ENCODE measurements at regions not wholly inside any gene's neighbourhood (a gene's known extent, or its start where the extent isn't known, plus 50 kb on each side); places are given as distances from the start of the nearest gene placed in this dataset.

- DNase-seq (ENCODE audit: low read depth) = no peak
- H3K4me3 ChIP-seq (ENCODE audit: low read depth, low read length) = no peak overlapping the region
- TF ChIP-seq CTCF (IDR thresholded peaks at IDR 0.05; ENCODE audit: insufficient read depth, low read depth, low read length) = no peak
Observed at GRCh38 chr17:36673068-36673467, 71.7 kb downstream of the MRM1 start.

GRCh38 chr17:36673637-36674277, 72.4 kb downstream of the MRM1 start:
- DNase-seq (ENCODE audit: low read depth) = no peak
- no peak for TF ChIP-seq CTCF (IDR thresholded peaks at IDR 0.05; ENCODE audit: insufficient read depth, low read depth, low read length)

GRCh38 chr17:36674278-36674650, 72.9 kb downstream of the MRM1 start:
- H3K4me3 ChIP-seq (ENCODE audit: low read depth, low read length) = no peak overlapping the region
- no peak for TF ChIP-seq CTCF (IDR thresholded peaks at IDR 0.05; ENCODE audit: insufficient read depth, low read depth, low read length)
- no peak for DNase-seq (ENCODE audit: low read depth)

More at GRCh38 chr17:36673637-36674277, 72.4 kb downstream of the MRM1 start:
- no peak overlapping the region for H3K4me3 ChIP-seq (ENCODE audit: low read depth, low read length)

GRCh38 chr17:36675250-36675649, 73.9 kb downstream of the MRM1 start:
- no peak for DNase-seq (ENCODE audit: low read depth)
- TF ChIP-seq CTCF (IDR thresholded peaks at IDR 0.05; ENCODE audit: insufficient read depth, low read depth, low read length) = no peak
- no peak overlapping the region for H3K4me3 ChIP-seq (ENCODE audit: low read depth, low read length)

GRCh38 chr17:36675786-36676185, 74.4 kb downstream of the MRM1 start:
- DNase-seq (ENCODE audit: low read depth) = no peak
- H3K4me3 ChIP-seq (ENCODE audit: low read depth, low read length) = no peak overlapping the region
- TF ChIP-seq CTCF (IDR thresholded peaks at IDR 0.05; ENCODE audit: insufficient read depth, low read depth, low read length) = no peak

GRCh38 chr17:36679815-36680467, 78.6 kb downstream of the MRM1 start:
- no peak for DNase-seq (ENCODE audit: low read depth)
- H3K4me3 ChIP-seq (ENCODE audit: low read depth, low read length) = no peak overlapping the region
- no peak for TF ChIP-seq CTCF (IDR thresholded peaks at IDR 0.05; ENCODE audit: insufficient read depth, low read depth, low read length)
